Left lung (tissue), 4 donors: ENCODE measurements at regions not wholly inside any gene's neighbourhood (a gene's known extent, or its start where the extent isn't known, plus 50 kb on each side); places are given as distances from the start of the nearest gene placed in this dataset.

Experiments used
- ATAC-seq: fragments of 200-7000 bp; cut with Tn5 transposase; one replicate; pipeline ENCODE4 v1.9.1; 2020; ENCODE audit warnings: moderate library complexity
- DNase-seq, 4 donors: peaks; one replicate each; pipeline ENCODE4 v3.0.0-alpha.2; 2013 to 2020
- H3K27ac ChIP-seq, 2 donors: fragments of 200-600 bp; sonication (generic) in 1 of 2; one replicate each; pipeline versions ENCODE4 v1.5.0 to v1.8.0; 2020 to 2021
- H3K27me3 ChIP-seq, 2 donors: fragments of 200-600 bp; sonication (generic) in 1 of 2; one replicate each; pipeline versions ENCODE4 v1.5.0 to v1.8.0; 2020 to 2021
- H3K36me3 ChIP-seq, 2 donors: fragments of 200-600 bp; sonication (generic) in 1 of 2; one replicate each; pipeline versions ENCODE4 v1.5.0 to v1.8.0; 2020 to 2021
- H3K4me1 ChIP-seq, 2 donors: fragments of 200-600 bp; one replicate each; pipeline ENCODE4 v1.8.0; 2021
- H3K4me3 ChIP-seq, 2 donors: fragments of 200-600 bp; sonication (generic) in 1 of 2; one replicate each; pipeline versions ENCODE4 v1.5.0 to v1.8.0; 2020 to 2021; ENCODE audit warnings: mild to moderate bottlenecking in 1 of 2
- H3K9me3 ChIP-seq, 2 donors: fragments of 200-600 bp; sonication (generic) in 1 of 2; one replicate each; pipeline versions ENCODE4 v1.5.0 to v1.8.0; 2020 to 2021
- intact Hi-C, 2 donors: fragments of 100-400 bp; cut with DNase I; formaldehyde crosslinking; loops; one replicate each; pipeline versions ENCODE4 v1.11.2 to v1.14.2; 2022
- TF ChIP-seq, protein P1 (sequence below), 2 donors: fragments of 200-600 bp; sonication (generic) in 1 of 2; IDR thresholded peaks; one replicate each; pipeline versions ENCODE4 v1.5.0 to v1.8.0; 2021; ENCODE audit warnings: antibody characterized with exemption in 2 of 2
- donor health status: DM: no; HTN: yes; CAD: no.
- donor health status: DM: no; HTN: no; CAD: no.

GRCh38 chr9:104984542-104984941 lies 56.6 kb upstream of the ABCA1 start:
- TF ChIP-seq, protein P1, sequence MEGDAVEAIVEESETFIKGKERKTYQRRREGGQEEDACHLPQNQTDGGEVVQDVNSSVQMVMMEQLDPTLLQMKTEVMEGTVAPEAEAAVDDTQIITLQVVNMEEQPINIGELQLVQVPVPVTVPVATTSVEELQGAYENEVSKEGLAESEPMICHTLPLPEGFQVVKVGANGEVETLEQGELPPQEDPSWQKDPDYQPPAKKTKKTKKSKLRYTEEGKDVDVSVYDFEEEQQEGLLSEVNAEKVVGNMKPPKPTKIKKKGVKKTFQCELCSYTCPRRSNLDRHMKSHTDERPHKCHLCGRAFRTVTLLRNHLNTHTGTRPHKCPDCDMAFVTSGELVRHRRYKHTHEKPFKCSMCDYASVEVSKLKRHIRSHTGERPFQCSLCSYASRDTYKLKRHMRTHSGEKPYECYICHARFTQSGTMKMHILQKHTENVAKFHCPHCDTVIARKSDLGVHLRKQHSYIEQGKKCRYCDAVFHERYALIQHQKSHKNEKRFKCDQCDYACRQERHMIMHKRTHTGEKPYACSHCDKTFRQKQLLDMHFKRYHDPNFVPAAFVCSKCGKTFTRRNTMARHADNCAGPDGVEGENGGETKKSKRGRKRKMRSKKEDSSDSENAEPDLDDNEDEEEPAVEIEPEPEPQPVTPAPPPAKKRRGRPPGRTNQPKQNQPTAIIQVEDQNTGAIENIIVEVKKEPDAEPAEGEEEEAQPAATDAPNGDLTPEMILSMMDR (IDR thresholded peaks at IDR 0.05), result no peak
- intact Hi-C loops, result no loop called here
- Histone ChIP-seq H3K36me3 (no peaks in the 10 kb centered on the region), H3K9me3 (no peaks in the 10 kb centered on the region), H3K27ac (no peak overlapping the region), H3K4me1 (peaks cover 0 to 6% of the 10 kb centered on the region in 2 donors), H3K4me3 (no peak overlapping the region), H3K27me3 (no peaks in the 10 kb centered on the region)
- ATAC-seq, result no peak
- DNase-seq, result no peak

DNA sequence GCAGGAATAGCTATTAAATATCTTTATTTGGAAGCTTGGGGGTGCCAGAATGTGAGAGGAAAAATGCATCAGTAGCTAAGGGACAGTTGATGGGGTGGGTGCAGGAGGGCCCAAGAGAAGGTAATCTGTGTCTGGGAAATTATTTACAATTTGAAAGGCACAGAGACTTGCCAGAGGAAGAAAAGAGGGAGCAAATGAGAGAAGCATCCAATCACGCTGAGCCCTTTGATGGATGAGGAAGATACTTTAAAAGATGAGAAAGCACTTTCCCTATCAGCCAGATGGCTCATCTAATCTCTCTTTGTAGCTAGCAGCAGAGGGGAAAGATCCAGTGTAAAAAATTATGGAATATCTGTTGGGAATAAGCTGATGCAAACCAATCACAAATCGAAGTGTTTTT lies 57.0 kb upstream of the ABCA1 start:
- Histone ChIP-seq H3K36me3 (no peaks in the 10 kb centered on the region), H3K4me1 (peaks cover 0 to 10% of the 10 kb centered on the region in 2 donors), H3K27ac (no peak overlapping the region), H3K27me3 (no peaks in the 10 kb centered on the region), H3K4me3 (no peak overlapping the region), H3K9me3 (no peaks in the 10 kb centered on the region)
- DNase-seq, result no peak
- TF ChIP-seq, protein P1 (IDR thresholded peaks at IDR 0.05), result no peak
- intact Hi-C loops, result no loop called here
- ATAC-seq, result no peak

GRCh38 chr9:104986096-104986495 lies 58.1 kb upstream of the ABCA1 start:
- intact Hi-C loops, result no loop called here
- H3K9me3 ChIP-seq, result no peaks in the 10 kb centered on the region
- H3K27ac ChIP-seq, result no peak overlapping the region
- DNase-seq (no peak), ATAC-seq (no peak)
- TF ChIP-seq, protein P1 (IDR thresholded peaks at IDR 0.05), result no peak
- H3K4me1 ChIP-seq, result peaks cover 8 to 22% of the 10 kb centered on the region in 2 donors
- H3K36me3 ChIP-seq, result no peaks in the 10 kb centered on the region
- H3K27me3 ChIP-seq, result no peaks in the 10 kb centered on the region
- H3K4me3 ChIP-seq, result no peak overlapping the region

- no peaks in the 10 kb centered on the region for H3K27me3 ChIP-seq
- intact Hi-C loops, result no loop called here
- TF ChIP-seq, protein P1 (IDR thresholded peaks at IDR 0.05), result no peak
- H3K4me1 ChIP-seq, result peaks cover 18 to 33% of the 10 kb centered on the region in 2 donors
- no peaks in the 10 kb centered on the region for H3K9me3 ChIP-seq
- DNase-seq (no peak), ATAC-seq (no peak)
- no peak overlapping the region for H3K27ac ChIP-seq
- no peak overlapping the region for H3K4me3 ChIP-seq
- no peaks in the 10 kb centered on the region for H3K36me3 ChIP-seq
These were observed 59.8 kb upstream of the ABCA1 start for GRCh38 chr9:104987743-104988142.

DNA sequence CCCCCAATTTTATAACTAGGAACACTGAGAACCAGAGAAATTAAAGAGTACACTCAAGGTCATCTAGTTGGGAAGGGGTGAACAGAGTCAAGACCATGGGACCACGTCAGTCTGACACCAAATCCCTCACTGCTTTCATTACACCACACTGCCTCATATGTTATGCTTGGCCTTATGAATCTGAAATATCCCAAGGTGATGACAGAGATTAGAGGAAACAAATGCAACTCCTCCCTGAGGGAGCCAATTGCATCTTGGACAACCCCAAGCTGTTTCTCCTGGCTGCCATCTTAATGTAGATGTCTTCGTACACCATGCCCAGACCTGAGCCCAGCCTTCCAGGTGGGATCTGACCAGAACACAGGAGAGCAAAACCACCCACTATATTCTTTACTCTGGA lies 60.6 kb upstream of the ABCA1 start:
- Histone ChIP-seq H3K27ac (no peak overlapping the region), H3K27me3 (no peaks in the 10 kb centered on the region), H3K4me3 (no peak overlapping the region), H3K9me3 (no peaks in the 10 kb centered on the region), H3K4me1 (peaks cover 25 to 41% of the 10 kb centered on the region in 2 donors), H3K36me3 (no peaks in the 10 kb centered on the region)
- TF ChIP-seq, protein P1 (IDR thresholded peaks at IDR 0.05), result no peak
- ATAC-seq (no peak), DNase-seq (no peak)
- intact Hi-C loops, result no loop called here
